ENCODE measurements at regions not wholly inside any gene's neighbourhood (a gene's known extent, or its start where the extent isn't known, plus 50 kb on each side); places are given as distances from the start of the nearest gene placed in this dataset.

DNA sequence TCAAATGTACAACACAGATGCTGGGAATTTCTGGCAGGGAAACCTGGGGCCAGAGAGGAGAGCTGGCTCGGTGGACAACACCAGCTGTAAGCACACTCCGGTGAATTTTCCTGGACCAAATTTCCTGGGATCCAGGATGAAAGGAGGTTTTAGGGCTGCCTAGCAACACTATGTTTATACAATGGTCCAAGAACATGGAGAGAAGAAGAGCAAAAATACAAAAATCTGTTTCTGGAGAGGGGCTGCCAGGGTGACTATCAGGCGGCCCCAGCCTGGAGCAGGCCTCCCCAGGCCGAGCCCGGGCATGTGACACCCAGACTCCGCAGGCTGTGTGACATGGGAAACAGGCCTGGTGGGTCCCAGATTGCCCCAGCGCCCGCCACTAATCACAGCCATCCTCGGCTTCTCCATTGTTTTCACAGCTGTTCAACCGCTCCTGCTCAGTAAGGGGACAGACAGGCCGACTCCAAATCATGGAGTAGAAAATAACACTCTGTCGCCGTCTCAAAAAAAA, 336.0 kb upstream of the NFIA start:
- TF ChIP-seq, protein P1, sequence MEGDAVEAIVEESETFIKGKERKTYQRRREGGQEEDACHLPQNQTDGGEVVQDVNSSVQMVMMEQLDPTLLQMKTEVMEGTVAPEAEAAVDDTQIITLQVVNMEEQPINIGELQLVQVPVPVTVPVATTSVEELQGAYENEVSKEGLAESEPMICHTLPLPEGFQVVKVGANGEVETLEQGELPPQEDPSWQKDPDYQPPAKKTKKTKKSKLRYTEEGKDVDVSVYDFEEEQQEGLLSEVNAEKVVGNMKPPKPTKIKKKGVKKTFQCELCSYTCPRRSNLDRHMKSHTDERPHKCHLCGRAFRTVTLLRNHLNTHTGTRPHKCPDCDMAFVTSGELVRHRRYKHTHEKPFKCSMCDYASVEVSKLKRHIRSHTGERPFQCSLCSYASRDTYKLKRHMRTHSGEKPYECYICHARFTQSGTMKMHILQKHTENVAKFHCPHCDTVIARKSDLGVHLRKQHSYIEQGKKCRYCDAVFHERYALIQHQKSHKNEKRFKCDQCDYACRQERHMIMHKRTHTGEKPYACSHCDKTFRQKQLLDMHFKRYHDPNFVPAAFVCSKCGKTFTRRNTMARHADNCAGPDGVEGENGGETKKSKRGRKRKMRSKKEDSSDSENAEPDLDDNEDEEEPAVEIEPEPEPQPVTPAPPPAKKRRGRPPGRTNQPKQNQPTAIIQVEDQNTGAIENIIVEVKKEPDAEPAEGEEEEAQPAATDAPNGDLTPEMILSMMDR (IDR thresholded peaks at IDR 0.05; ENCODE audit: extremely low read depth, missing control alignments): no peak
- DNase-seq (ENCODE audit: low spot score): no peak

DNA sequence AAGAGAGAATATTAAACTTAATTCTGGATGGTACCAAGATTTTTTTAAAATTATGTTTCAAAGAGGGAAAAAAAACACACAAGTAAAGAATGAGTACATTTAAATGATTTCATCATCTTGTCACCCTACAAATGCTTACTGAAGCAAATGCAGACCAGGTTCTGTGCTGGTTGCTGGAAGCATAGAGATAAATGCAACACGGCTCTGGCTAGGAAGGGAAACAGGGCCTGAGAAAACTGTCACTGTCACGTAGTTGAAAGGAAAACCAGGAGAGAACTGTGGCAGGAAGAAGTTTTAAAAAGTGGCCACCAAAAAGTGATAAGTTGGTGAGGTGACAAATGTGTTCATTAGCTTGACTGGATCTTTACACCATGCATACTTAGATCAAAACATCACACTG, 336.9 kb upstream of the NFIA start:
- no peak for DNase-seq (ENCODE audit: low spot score)
- TF ChIP-seq, protein P1 (IDR thresholded peaks at IDR 0.05; ENCODE audit: extremely low read depth, missing control alignments): no peak

DNA sequence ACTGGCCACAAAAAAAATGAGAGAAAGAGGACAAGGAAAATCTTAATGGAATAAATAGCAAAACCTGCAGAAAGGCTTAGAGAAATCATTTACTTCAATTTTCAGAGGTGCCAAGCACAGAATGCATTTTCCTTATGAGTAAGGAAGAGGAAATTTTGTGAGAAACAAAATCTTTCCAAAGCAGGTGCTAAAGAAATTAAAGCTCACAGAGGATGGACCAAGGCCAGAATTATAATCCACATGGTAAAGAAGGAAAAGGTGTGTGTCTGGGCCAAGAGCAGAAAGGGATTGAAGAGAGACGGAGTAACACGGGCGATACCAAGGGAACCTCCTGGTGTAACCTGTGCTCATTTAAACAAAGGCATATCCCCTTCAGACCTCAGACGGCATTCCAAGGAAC, 340.0 kb upstream of the NFIA start:
- DNase-seq (ENCODE audit: low spot score): no peak
- TF ChIP-seq, protein P1 (IDR thresholded peaks at IDR 0.05; ENCODE audit: extremely low read depth, missing control alignments): no peak

DNA sequence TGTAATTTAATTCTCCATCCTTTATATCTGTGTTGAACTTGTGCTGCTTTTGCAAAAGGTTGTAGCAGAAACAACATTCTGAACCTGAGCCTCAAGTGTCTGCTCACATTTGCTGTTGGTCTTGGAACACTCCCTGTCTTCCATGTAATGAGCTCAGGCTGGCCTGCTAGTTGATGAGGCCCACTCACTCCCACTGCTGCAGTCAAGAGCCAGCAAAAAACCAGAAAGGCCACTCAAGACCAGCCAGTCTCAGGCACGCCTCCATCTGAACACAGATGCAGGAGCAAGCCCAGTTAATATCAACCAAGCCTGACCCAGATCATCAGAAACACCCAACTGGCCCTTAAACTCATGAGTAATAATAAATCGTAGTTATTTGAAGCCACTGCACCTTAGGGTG, 342.2 kb upstream of the NFIA start:
- TF ChIP-seq, protein P1 (IDR thresholded peaks at IDR 0.05; ENCODE audit: extremely low read depth, missing control alignments): no peak

DNA sequence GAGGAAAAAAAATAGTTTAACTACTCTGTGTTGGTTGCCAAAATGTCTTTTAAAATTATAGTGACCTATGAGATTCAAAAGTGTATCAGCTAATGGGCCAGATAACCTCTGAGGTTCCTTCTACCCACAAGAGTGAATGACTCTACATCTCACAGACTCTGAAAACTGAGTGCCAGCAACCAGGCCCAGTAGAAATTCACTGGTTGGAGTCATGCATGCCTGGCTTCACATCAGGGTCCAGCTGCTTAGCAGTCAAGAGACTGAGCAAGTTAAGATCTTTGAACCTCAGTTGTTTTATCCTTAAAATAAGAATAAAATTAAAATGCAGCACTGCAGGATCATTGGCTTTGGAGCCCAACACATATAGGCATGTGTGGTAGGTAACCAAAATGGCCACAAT, 342.6 kb upstream of the NFIA start:
- TF ChIP-seq, protein P1 (IDR thresholded peaks at IDR 0.05; ENCODE audit: extremely low read depth, missing control alignments): no peak
- DNase-seq (ENCODE audit: low spot score): no peak

More for the DNA sequence above, 342.2 kb upstream of the NFIA start:
- DNase-seq (ENCODE audit: low spot score): no peak

DNA sequence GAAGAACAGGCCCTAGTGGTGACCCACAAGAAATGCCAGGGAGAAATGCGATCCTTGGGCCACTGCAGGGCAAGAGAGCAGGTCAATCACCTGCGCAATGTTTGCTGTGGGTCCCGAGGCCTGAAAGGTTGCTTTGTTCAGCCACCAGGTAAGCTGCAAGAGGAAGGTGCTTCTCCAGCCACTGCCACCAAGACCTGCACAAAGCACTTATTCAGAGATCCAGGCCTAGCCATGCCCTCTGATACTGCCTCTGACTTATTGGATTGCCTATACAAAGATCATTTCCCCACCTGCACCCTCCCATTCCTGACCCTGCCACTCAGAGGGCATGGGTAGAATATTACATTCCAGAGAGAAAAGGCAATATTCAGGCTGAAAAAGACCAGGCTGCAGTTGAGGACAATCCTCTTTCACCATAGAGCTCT, 349.4 kb upstream of the NFIA start:
- TF ChIP-seq, protein P1 (IDR thresholded peaks at IDR 0.05; ENCODE audit: extremely low read depth, missing control alignments): no peak
- DNase-seq (ENCODE audit: low spot score): no peak

DNA sequence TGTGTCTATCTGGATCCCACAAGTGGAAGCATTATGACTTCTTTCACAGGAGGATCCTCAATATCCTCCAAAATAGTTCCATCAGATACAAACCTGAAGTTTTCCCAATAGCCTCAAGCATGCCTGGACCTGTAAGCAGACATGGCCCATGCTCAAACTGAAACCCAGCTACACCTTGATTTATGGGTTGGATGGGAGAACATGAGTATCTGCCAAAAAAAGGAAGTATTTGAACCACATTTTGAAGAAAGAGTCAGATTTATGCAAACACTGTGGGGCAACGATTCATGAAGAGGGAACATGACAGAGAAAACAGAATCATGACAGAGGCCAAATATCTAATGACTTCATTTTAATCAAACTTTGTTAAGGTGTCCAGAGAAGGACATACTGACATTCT, 351.0 kb upstream of the NFIA start:
- TF ChIP-seq, protein P1 (IDR thresholded peaks at IDR 0.05; ENCODE audit: extremely low read depth, missing control alignments): no peak
- no peak for DNase-seq (ENCODE audit: low spot score)
